Erythroblast (primary cell): ENCODE measurements at regions not wholly inside any gene's neighbourhood (a gene's known extent, or its start where the extent isn't known, plus 50 kb on each side); places are given as distances from the start of the nearest gene placed in this dataset.

Experiments
- GATA1 ChIP-seq: IDR thresholded peaks from 2 replicates; pipeline ENCODE4 v1.6.1; 2011; ENCODE audit warnings: low read depth, mild to moderate bottlenecking, control low read depth, low read length, moderate library complexity
- POLR2A ChIP-seq: IDR thresholded peaks from 2 replicates; pipeline ENCODE4 v1.6.1; 2011; ENCODE audit warnings: mild to moderate bottlenecking, low read length

DNA sequence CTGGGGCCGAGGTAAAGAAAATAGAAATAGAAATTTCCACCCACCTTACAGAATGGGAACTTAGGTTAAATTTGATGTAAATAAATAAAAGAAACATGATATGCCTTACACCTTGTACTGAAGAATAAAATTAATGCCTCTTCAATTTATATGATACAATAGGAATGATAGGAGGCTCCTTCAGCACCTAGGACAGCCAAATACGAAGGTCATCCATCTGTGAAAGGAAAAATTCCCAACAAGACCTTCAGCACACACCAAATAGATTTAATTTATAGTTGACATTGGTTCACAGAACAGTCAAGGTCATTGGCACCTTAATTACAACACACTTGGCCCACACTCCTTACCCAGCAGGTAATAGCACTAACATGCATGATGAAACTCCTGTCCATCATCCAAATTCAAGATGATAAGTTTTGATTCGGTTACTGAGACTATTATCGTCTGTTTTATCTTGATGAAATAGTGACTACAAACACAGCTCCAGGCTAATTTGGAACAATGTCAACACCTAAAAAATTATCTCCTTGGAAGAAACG lies 250.9 kb downstream of the SNX13 start:
- TF ChIP-seq POLR2A (no peak), GATA1 (no peak)
